ENCODE measurements at regions not wholly inside any gene's neighbourhood (a gene's known extent, or its start where the extent isn't known, plus 50 kb on each side); places are given as distances from the start of the nearest gene placed in this dataset.

DNA sequence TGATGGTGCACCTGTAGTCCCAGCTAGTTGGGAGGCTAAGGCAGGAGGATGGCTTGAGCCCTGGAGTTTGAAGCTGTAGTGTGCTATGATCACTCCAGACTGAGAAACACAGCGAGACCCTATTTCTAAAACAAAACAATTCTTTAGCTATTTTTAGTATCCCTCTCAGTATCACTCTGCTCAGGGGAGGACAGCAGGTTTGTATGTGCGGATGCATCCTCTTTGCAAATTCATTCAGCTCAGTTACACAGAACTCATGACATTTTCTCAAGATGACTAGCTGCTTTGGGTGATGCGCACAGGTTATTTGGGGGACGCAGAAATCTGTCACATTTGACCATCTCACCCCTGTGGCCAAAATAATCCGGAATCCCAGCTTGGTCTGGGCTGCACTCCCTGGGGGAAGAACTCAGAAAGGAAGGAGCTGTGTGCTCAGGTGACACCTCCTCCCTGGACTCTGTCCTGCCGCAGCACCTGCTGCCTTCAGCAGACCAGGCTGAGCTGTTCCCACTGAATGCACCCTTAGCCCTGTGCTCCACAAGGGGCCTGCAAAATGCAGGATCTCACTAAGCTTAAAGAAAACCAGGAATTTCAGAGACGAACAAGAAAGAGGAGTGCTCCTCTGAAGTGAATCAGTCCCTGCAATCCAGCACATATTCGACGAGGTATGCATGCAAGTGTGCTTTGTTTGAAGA is 89.5 kb upstream of the PGBD5 start:
- TF ChIP-seq GABPA (IDR thresholded peaks at IDR 0.05; ENCODE audit: low read depth, low read length): no peak
- TF ChIP-seq GABPA (CRISPR knock-in tag; IDR thresholded peaks at IDR 0.05; ENCODE audit: low read depth): no peak
- TF ChIP-seq, protein P1, sequence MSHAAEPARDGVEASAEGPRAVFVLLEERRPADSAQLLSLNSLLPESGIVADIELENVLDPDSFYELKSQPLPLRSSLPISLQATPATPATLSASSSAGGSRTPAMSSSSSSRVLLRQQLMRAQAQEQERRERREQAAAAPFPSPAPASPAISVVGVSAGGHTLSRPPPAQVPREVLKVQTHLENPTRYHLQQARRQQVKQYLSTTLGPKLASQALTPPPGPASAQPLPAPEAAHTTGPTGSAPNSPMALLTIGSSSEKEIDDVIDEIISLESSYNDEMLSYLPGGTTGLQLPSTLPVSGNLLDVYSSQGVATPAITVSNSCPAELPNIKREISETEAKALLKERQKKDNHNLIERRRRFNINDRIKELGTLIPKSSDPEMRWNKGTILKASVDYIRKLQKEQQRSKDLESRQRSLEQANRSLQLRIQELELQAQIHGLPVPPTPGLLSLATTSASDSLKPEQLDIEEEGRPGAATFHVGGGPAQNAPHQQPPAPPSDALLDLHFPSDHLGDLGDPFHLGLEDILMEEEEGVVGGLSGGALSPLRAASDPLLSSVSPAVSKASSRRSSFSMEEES (CRISPR knock-in tag; IDR thresholded peaks at IDR 0.05): no peak

Measured in HepG2 (cell line).